ENCODE measurements at regions not wholly inside any gene's neighbourhood (a gene's known extent, or its start where the extent isn't known, plus 50 kb on each side); places are given as distances from the start of the nearest gene placed in this dataset.

- POLR2A ChIA-PET, result no interaction called here
- no peak overlapping the region for H2AFZ ChIP-seq (ENCODE audit: low read depth, low read length)
- BruUV-seq (replicated peaks), result no TSS peak
- no peak overlapping the region for H3K9ac ChIP-seq (replicated peaks; ENCODE audit: extremely low read depth, insufficient read depth, low read length)
- no peak overlapping the region for H3K4me3 ChIP-seq (replicated peaks in 1 of 3; ENCODE audit: insufficient read depth in 1 of 3, low read depth in 1 of 3, low read length in 3 of 3)
- no peak overlapping the region for H3K27ac ChIP-seq (ENCODE audit: insufficient read depth, low read depth, low read length)
- no peaks in the 10 kb centered on the region for H3K9me1 ChIP-seq (replicated peaks; ENCODE audit: control insufficient read depth, extremely low read depth, insufficient read depth, low read length)
- no peaks in the 10 kb centered on the region for H3K27me3 ChIP-seq (ENCODE audit: control insufficient read depth in 2 of 2, insufficient read depth in 2 of 2, low read length in 2 of 2)
- H3K4me2 ChIP-seq (ENCODE audit: insufficient read depth, low read length), result no peak overlapping the region
- H3K79me2 ChIP-seq (ENCODE audit: control insufficient read depth, insufficient read depth, low read length), result no peaks in the 10 kb centered on the region
- dilution Hi-C loops (cut with MboI; ENCODE audit: extremely low pct_ligation_motif_present, low sequenced_read_pairs) (no loop called here), intact Hi-C loops (cut with micrococcal nuclease) (no loop called here)
- FAIRE-seq (no peak), DNase-seq (ENCODE audit: low read depth, low spot score) (no peak)
- H3K9me3 ChIP-seq (replicated peaks; ENCODE audit: control insufficient read depth, insufficient read depth, low read length), result no peaks in the 10 kb centered on the region
- TF ChIP-seq JUN (IDR thresholded peaks at IDR 0.05; ENCODE audit: borderline replicate concordance, insufficient read depth, insufficient read length, low read depth) (no peak), MYC (IDR thresholded peaks at IDR 0.05; ENCODE audit: low read depth, low read length) (no peak), EZH2 (IDR thresholded peaks at IDR 0.05; ENCODE audit: borderline replicate concordance, low read depth, low read length, severe bottlenecking) (no peak), CTCF (IDR thresholded peaks at IDR 0.05; ENCODE audit: extremely low read depth in 1 of 2, insufficient read depth in 1 of 2, low read depth in 1 of 2, low read length in 2 of 2) (no peak), MAX (IDR thresholded peaks at IDR 0.05; ENCODE audit: insufficient read depth, insufficient read length) (no peak), FOS (IDR thresholded peaks at IDR 0.05; ENCODE audit: borderline replicate concordance, insufficient read depth, low read length) (no peak), POLR2AphosphoS5 (IDR thresholded peaks at IDR 0.05; ENCODE audit: insufficient read depth, low read depth, low read length) (no peak), POLR2A (IDR thresholded peaks at IDR 0.05; ENCODE audit: low read depth, low read length) (no peak), GATA2 (IDR thresholded peaks at IDR 0.05; ENCODE audit: insufficient read depth, insufficient read length, low read depth, low read length) (no peak)
- H4K20me1 ChIP-seq (replicated peaks; ENCODE audit: control insufficient read depth, extremely low read depth, insufficient read depth, low read length), result no peaks in the 10 kb centered on the region
- no peaks in the 10 kb centered on the region for H3K36me3 ChIP-seq (ENCODE audit: control insufficient read depth in 2 of 2, extremely low read depth in 1 of 2, insufficient read depth in 2 of 2, low read length in 2 of 2)
- peaks cover 51% of the 10 kb centered on the region for H3K4me1 ChIP-seq (ENCODE audit: control insufficient read depth, extremely low read depth, insufficient read depth, low read length)
- CTCF ChIA-PET, result interaction anchor here (0.8 to 1.0 kb wide), 2 partner anchors 9 to 19 kb away, joined by 3 read pairs; no protein-coding TSS in a partner anchor
Measured at GRCh38 chr2:42877936-42878335, 85.6 kb upstream of the HAAO start.

All from endothelial cell of umbilical vein (primary cell).